HG03575 (cell line): ENCODE measurements at regions not wholly inside any gene's neighbourhood (a gene's known extent, or its start where the extent isn't known, plus 50 kb on each side); places are given as distances from the start of the nearest gene placed in this dataset.
"Not testable (repeated sequence)": the region's sequence is repeated elsewhere in the genome, so short reads cannot be mapped to it uniquely, and the experiment has no call there.

Experiments
- ATAC-seq: cut with Tn5 transposase; IDR thresholded peaks from one replicate; pipeline ENCODE4 v1.9.1; 2021; ENCODE audit not compliant: unreplicated experiment, insufficient number of reproducible peaks, low FRiP score; ENCODE audit errors: extremely low read depth

DNA sequence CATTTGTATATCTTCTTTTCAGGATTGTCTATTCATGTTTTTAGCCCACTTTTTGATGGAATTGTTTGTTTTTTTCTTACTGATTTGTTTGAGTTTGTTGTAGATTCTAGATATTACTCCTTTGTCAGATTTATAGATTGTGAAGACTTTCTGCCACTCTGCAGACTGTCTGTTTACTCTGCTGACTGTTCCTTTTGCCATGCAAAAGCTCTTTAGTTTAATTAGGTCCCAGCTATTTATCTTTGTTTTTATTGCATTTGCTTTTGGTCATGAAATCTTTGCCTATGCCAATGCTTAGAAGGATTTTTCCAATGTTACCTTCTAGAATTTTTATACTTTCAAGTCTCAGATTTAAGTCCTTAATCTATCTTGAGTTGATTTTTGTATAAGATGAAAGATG, 564.0 kb upstream of the NECTIN3 start:
- ATAC-seq = not testable (repeated sequence)

DNA sequence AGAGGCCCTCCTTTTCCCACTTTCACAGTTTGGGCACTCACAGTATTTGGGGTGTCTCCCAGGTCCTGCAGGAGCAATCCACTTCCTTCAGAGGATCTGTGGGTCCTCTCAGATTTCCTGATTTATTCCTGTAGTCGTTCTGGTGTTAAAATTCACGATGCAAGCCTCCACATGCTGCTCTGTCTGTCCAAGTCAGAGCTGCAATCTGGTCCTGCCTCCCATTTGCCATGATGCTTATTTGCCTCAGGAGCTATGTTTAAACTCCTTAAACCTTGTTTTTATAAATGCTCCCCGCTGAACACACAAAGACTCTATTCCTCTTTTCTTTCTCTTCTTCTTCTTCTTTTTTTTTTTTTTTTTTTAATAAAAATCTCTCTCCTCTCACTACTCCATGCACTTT, 558.7 kb upstream of the NECTIN3 start:
- no peak for ATAC-seq

DNA sequence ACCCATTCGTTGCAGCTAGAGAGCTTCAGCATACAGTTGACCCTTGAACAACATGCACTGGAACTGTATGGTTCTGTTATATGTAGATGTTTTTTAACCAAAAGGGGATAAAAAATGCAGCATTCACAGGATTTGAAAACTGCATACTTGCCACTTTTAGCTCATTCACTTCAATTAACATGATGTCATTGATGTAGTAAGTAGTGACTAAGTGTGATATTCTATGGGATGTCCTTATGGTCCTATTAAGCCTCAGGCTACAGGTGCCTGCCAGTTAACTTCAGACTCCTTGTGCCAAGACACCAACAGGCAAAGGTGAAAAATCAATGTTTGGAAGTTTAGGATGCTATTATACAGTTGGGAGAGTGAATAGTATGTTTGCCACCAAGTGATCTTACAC, 553.6 kb upstream of the NECTIN3 start:
- no peak for ATAC-seq

DNA sequence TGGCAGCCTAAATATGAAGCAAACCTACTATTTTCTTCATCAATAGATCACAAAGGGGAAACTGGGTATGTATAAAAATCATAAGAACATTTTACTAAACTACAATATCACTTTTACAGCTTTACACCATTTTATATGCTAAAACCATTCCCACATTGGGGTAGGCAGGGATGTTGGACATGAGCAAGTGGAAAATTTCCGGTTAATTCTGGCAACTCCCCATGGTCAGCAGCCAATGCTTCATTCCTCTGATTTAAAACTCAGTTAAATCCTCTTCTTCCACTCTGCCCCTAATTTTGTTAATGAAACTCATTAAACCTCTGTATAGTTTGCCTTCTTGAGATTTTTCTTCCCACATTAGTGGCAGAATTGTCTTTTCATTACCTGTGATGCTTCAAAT, 552.5 kb upstream of the NECTIN3 start:
- ATAC-seq = no peak

DNA sequence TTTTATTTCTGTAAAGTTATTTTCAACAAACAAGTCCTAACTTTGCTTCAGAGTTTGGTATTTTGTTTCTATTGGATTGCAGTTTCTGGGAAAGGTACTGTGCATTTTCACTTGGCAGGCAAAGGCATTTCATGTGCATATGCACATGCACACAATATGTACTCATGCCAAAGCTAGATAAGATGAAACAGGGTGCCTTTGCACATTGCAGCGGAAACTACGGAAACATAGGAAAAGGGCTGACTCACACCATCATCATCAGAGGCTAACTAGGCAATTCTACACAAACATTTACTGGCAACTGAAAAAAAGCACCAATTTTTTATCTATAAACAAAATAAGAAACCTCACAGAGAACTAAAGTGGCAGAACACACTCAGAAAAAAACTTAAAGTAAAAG, 550.6 kb upstream of the NECTIN3 start:
- no peak for ATAC-seq

DNA sequence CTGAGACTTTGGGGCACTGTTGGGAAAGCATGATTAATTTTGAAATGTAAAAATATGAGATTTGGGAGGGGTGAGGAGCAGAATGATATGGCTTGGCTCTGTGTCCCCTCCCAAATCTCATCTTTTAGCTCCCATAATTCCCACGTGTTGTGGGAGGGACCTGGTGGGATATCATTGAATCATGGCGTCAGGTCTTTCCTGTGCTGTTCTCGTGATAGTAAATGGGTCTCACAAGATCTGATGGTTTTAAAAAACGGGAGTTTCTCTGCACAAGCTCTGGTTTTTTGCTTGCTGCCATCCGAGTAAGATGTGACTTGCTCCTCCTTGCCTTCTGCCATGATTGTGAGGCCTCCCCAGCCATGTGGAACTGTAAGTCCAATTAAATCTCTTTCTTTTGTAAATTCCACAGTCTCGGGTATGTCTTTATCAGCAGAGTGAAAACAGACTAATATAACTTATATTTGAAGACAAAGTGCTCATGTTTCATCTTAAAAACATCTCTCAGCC, 546.0 kb upstream of the NECTIN3 start:
- not testable (repeated sequence) for ATAC-seq

DNA sequence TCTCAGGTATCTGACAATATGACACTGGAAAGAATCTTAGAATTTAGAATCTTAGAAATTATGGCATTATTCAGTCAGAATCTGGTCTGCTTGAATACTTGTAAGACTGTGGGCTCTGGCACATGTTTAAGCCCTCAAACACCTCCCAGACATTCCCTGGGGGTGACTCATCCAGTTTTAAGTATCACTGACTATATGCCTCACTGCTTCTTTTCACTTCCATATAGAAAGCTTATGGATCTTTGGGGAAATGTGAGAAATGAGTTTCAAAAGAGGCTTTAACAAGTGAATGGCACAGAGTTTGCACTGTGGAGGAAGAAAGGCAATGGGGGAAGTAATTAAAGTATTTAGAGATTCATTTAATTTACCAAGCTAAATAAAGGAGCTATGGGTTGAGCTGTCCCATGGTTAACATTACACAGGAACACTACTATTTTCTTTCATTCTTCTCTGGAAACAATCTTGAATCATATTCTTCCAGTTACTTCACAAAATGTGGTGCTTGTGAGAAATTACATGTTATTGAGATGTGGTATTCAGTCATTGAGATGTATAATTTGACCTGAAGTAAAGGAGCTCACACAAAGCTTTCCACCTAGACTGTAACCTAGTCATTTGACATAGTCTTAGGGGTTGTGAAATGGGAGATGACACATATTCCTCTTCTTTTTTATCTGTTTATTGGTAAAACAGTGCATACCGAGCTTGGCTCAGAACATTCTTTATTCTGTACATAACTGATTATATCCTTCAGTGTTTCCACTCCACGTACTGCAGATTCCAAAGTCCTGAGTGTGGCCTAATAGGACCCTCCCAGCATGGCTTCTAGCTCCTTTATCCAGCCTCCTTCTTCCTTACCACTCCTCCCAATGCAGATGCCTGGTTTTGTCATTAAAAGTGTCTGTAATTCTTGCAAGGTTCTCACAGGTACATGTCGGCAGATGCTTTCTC, 544.6 kb upstream of the NECTIN3 start:
- no peak for ATAC-seq

DNA sequence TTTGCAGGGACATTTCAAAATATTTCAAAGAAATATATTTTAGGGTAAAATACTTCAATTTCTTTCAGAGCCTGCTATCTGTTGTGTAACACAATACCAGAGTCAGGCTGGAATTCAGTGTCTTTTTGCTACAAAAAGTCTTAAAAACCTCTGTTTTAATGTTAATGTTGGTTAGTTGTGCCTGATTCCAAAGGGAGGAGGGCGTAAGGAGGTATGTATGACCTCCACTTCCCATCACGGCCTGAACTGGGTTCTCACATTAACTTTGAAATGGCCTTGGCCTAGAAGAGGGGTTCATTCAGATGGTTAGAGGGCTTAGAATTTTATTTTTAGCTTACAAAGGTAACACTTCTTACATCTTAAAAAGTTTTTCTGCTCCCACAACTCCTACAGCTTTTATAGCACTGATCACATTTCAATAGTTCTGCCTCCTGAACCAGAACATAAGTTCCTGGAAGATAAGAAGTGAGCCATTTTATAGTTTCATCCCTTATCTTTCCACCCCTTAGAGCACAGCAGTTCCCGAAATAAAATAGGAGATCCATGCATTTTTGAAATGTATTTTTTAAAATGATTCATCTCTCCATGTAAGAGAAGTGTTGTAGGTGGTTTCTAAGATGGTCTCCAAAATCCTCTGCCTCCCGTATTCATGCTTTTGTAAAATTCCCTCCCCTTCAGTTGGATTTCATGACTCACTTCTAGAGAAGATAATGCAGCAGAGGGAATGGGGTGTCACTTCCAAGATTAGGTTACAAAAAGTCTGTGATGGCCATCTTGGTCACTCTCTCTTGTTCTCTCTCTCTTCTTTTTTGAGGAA, 543.1 kb upstream of the NECTIN3 start:
- ATAC-seq = no peak

DNA sequence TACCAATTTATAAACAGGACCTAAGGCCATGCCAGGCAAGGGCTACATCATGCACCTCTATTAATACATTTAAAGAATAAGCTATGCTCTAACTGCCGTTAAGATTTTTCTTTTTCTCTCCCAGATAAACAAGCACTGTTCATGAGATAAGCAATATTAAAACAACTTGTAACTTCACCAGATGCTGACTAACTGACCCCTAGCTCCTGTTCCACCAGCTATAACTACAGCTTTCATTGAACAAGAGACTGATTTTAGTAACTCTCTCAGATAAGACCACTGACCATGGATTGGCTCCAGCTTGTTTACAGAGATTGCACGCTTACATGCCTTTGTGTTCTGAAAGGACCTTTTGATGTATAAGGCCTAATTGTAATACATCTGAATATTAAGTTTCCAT, 540.7 kb upstream of the NECTIN3 start:
- no peak for ATAC-seq

DNA sequence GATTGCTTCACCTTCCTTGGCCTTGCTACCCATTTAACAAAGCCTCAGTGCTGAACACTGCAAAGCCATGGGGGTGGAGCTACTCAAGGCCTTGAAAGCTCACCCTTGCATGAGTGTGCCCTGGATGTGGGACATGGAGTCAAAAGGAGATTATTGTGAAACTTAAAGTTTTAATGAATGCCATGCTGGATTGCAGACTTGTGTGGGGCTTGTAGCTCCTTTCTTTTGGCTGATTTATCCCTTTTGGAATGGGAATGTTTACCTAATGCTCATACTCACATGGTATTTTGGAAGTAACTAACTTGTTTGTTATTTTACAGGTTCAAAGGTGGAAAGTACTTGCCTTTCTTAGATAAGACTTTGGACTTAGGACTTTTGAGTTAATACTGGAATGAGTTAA, 538.5 kb upstream of the NECTIN3 start:
- no peak for ATAC-seq

DNA sequence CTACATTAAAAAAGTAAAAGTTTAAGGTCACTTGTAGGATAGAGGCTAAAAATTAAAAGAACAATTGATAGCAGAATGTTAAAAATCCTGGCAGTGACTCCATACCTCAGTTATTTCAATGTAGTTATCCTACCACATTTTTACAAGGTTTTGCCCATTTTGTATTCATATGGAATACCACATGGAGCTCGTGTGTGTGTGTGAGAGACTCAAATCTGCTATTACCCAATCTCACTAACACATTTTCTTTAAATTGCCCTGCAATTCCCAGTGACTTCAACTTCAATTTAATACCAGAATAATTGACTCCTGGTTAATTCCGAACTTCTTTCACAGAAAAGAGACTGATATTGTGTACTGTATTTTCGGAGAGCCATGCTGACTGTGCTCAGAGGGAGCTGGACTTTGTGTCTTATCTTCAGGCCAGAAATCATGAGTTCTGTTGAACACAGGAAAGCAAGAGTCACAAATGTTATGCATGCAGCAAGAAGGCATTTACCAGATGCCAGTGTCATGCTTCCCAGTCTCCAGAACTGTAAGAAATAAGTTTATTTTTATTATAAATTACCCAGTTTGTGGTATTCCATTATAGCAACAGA, 529.0 kb upstream of the NECTIN3 start:
- no peak for ATAC-seq

DNA sequence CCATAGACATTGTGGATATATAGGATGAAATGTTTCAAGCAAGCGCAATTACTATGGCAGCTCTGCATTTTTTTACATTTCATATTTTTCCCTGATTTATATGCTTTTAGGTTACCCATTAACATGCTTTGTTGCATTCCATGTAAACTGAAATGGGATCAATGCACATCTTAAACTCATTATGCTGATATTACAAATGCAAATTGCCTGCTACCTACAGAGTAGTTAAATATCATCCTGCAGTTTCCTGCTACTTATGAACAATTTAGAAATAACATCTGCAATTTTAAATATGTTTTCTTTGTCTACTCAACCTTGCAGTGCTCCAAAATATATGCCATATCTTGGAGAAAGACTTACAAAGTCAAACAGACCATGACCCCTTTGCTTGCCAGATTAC, 526.9 kb upstream of the NECTIN3 start:
- no peak for ATAC-seq

DNA sequence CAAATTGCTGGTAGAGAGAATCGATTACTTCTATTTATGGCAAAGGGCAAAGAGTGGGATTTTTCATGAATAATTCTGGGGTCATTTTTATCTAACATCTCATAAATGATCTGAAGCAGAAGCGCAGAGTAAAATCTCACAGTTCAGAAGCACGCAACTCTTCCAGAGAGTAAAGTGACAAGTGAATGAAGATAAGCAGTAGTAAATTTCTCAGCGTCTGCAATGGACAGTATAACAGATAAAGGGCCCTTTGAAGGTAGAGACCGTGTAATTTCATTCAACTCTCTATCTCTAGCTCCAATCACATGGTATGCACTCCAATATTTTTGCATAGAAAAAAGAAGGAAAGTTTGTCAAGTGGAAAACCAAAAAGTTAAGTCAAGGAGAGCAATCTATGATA, 521.1 kb upstream of the NECTIN3 start:
- ATAC-seq = no peak

DNA sequence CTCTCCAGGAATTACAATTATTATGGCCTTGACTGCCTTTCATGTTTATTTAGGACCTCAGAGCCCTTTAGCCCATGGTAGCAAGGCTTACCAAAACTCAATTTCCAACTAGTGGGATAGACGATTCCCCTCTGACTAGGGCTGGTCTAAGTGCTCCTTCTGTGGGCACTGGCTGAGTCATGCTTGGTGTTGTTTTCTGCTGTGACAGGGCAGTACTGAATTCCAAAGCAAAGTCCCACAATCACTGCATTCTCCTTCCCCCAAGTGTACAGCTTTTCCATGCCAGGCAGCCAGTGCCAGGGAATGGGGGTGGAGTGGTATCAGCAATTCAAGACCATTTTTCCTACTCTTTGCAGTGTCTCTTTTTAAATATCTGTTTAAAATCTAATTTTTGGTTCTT, 509.0 kb upstream of the NECTIN3 start:
- no peak for ATAC-seq

DNA sequence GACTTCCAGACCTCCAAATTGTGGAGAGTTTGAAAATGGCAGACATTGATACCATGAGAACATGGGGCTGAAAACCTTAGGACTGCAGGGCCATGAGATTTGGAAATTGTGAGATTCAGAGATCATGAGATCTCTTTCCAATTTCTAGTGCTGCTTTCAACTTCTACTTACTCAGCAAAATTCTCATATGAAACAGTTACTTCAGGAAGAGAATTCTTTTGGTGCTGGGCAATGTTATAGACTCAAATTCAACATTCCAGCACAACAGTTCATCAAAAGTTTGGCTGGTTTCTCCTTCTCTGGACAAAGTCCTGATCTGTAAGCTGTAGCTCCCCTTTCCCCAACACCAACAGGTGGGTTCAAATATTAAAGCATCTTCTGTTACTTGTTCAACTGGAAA, 506.9 kb upstream of the NECTIN3 start:
- ATAC-seq = no peak

DNA sequence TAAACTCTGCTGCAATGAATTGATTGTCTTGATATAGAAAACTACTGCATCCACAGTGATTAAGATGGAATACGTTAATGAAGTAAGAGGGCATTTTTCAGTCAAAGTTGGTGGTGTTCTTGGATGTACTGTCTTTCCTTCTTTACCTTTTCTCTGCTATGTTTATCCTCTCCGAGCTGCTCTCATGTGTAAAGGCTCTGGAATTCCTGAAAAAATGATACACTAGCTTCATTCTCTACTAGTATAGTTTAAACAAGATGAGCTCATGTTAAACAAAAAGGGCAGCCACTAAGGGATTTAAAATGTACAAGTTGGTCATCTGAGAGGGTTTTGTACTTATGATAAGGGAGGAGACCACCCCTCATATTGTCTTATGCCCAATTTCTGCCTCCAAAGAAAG, 504.6 kb upstream of the NECTIN3 start:
- no peak for ATAC-seq

DNA sequence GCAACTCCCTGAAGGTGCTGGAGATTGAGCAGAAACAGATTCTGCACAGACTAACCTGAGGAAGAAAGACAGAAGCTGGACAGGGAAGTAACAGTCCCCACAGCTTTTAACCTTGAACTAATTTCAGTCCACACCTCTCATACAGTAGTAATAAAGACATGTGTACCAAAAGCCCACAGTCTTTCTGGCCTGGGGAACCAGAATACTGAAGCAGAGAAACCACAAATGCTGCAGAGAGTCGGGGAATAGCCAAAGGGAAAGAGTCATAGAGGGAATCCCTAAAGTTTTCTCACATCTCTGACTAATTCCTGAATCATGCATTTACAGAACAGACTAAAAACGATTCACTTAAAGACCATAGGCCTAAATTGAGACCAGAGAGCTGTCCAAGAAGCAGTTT, 503.4 kb upstream of the NECTIN3 start:
- no peak for ATAC-seq

DNA sequence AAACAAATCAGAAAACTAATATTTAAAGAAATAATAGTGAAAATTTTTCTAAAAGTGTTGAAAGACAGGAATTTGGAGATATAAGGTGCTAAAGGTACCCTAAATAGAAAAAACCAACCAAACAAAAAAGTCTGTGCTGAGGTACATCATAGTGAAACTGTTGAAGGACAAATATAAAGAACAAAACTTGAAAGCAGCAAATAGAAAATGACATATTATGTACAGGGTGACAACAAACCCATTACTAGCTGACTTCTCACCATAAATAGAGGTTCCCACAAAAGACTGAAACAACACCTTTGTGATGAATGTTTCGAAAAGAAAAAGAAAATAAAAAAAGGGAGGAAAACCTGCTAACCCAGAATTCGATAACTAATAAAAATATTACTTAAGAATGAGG, 502.5 kb upstream of the NECTIN3 start:
- ATAC-seq = peak; percentile 50

DNA sequence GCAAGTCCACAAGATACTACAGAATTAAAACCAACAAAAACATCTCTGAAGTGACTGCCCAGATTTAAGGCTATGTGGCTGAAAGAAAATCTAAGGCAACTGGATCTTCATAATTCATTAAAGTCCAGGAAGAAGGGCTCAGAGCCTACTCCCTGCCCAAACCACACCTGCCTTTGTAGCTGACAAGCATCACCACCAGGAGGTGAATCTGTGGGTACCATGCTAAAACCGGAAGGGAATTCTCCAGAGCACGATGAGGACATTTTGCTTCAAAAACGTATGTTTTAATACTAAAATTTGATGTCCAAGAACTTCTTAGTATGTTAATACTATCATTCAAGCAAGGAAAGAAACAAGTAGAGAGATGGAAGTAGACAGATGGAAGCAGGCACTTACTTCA, 495.9 kb upstream of the NECTIN3 start:
- no peak for ATAC-seq

DNA sequence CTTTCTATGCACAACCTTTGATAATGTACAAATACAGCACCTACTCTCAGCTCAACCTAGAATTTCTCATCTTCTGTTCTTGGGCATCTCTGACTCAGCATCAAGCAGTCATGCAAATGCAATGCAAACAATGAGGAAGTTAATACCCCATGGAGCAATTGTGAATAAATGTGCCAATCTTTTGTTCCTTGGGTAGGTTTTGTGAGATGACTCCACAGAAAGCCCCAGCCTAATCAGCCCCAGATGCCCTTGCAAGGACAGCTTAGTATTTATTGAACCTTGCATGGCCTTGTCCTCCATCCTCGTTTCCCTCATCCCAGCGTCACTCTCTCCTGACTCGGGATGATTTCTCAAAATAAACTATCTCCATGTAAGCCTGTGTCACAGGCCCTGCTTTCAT, 494.7 kb upstream of the NECTIN3 start:
- no peak for ATAC-seq
